ENCODE measurements at regions not wholly inside any gene's neighbourhood (a gene's known extent, or its start where the extent isn't known, plus 50 kb on each side); places are given as distances from the start of the nearest gene placed in this dataset.

GRCh38 chr6:90463359-90463758 is 123.5 kb downstream of the MAP3K7 start:
- peak; percentile 66 for DNase-seq

DNA sequence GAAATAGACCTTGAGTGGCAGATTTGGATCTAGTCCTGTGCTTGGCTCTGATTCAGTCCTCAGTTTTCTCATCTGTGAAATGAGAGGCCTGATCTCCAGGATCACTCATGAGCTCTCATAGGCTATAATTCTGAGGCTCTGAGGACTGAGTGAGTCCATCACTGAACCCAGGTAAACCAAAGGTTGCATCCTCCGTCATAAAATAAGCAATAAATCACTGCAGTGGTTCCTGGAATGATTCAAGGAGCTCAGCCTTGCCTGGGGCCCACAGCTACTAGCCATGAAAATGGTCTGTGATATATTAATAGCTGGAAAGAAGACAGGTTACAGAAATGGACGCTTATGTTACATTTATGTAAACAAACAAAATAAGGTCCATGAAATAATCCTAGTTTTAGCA is 124.8 kb downstream of the MAP3K7 start:
- DNase-seq = peak; percentile 12

DNA sequence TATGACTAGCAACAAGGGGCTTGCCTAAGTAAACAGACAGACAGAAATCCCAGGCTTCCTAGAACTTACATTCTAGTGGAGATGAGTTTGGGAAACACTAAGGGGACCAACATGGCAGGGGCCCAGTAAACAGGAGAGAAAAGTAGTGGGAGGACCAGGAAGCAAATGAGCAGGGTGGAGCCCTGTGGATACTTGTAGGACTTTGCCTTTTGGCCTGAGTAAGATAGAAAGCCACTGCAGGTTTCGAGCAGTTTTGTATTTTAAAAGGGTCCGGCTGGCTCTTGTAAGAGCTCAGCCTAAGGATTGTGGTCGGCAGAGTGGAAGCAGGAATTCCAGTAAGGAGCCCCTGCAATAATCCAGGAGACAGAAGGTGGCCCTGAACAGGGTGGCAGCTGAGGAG is 125.5 kb downstream of the MAP3K7 start:
- no peak for DNase-seq

- peak; percentile 86 for DNase-seq
Observed at GRCh38 chr6:90460051-90460450, 126.8 kb downstream of the MAP3K7 start.

DNA sequence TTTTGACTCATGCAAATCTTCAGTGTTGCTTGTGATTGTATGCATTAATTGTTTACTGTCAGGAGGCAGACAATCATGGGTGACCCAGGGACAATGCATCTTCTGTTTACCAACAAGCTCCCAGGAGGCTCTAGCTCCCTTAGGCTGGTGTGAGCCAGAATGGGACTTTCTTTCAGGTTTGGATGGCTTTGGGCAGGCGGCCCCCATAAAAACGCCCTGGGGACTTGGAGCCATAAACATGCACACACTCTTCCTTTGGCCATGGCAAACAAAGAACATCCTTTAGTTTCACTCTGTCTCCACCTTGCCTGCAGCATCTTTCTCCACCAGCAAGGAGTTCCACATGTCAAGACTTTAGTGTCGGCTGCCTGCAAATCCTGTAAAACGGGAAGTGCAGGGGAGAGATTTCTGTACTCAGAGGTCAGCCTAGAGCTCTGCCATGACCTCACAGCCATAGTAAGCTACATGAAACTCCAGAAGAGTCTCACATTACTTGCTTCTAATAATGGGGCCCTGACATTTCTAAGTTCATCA is 127.6 kb downstream of the MAP3K7 start:
- no peak for DNase-seq

DNA sequence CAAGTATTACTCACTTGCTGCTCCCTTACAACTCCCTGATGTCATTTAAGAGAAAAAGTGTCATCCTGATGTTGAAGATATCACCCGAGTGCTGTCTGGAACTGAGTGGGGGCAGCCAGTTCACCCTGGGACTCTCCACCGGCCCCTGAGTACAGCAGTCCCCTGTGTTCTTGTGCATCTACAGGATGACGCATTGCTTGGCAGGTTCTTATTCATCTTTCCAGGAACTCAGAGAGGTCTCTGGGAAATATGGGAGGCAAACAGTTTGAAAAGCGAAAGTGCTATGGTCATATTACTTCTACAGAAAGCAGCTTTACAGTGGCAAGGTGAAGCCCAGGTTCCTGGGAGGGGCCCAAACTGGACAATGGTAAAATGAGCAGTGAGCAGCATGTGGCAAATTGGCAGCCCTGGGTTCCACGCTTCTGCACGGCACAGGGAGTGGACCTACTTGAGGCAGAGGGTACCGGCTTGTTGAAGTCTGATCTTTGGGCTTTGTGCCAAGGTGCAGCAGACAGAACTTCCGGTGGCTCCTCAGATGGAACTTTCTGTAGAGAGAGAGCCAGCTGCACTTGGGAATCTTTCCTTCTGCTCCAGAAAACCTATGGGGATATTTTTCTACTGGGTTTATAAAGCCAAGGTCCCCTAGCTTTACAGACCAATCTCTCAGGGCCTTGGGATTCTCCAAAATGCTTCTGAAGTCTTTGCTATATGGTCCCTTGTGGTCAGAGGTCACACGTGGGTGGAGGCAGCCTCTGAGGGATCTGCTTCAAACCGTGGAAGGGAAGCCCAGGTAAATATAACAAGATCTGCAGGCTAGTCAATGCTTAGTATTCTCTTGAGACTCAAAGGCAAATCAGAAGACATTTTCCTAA is 128.3 kb downstream of the MAP3K7 start:
- peak; percentile 84 for DNase-seq

GRCh38 chr6:90457867-90458259 is 129.0 kb downstream of the MAP3K7 start:
- no peak for DNase-seq

DNA sequence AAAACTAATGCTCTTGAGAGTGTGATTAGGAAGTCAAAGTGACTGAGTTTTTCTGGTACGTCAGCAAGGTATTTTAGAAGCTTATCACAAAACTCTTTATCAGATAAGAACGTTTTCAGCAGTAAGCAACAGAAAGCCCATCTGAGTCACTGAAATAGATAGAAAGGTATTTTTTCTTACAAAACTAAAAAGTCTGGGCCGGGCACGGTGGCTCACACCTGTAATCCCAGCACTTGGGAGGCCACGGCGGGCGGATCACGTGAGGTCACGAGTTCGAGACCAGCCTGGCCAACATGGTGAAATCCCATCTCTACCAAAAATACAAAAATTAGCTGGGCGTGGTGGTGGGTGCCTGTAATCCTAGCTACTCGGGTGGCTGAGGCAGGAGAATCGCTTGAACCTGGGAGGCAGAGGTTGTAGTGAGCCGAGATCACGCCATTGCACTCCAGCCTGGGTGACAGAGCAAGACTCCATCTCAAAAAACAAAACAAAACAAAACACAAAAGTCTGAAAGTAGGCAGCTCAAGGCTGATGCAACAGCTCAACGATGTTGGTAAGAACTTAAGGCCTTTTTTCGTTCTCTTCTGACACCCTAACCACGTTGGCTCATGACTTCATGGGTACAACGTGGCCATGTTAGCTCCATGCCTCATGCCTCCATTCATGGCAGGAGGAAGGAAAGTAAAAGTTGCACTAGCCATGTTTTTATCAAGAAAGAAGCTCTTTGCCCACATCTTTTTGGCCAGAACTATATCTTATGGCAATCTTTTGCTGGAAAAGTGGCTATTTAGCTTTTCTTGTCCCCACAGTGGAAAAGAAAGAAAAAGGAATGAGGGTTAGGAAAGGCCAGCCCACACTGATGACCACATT is 129.6 kb downstream of the MAP3K7 start:
- peak; percentile 75 for DNase-seq

DNA sequence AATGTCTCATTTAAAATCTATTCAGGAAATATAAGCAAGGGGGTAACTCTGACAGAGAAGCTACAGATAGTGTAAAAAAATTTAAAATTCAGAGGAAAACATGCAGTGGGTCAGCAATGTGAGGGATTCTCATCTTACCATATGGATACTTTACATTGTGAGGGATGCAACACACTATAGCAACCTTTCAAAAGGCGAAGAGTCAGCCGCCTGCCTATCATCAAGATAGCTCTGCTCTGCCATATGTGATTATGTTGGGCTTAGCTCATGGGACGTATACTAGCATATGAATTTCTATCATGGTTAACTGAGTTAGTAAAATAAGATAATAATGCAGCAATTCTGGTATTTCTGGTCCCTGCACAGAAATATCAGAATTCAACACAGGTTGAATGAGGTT is 130.9 kb downstream of the MAP3K7 start:
- DNase-seq = no peak

DNA sequence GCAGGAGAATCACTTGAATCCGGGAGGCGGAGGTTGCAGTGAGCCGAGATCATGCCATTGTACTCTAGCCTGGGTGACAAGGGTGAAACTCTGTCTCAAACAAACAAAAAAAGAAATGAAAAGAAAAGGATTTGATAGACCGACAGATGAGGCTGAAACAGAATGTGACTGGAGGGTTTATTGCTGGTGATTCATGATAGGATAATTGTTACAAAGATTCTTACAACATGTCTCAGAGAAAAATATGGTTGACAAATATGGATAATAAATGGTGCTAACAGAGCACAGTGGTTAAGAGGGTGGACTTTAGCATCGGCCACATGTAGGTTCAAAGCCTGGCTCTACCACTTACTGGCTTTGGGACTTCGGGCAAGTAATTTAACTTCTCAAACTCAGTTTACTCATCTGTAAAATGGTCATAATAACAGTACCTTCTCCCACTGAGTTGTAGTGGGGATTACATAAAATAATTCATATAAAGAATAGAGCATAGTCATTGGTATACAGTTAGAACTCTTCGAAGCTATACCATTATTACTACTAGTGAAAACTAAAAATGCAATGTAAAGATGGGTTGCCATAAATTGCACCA is 131.9 kb downstream of the MAP3K7 start:
- DNase-seq = no peak

GRCh38 chr6:90450268-90450953 is 136.5 kb downstream of the MAP3K7 start:
- no peak for DNase-seq

- DNase-seq = no peak
Observed at GRCh38 chr6:90449311-90449710, 137.6 kb downstream of the MAP3K7 start.

- DNase-seq = no peak
Observed at GRCh38 chr6:90448836-90449235, 138.0 kb downstream of the MAP3K7 start.

- DNase-seq = no peak
Observed at GRCh38 chr6:90446164-90446563, 140.7 kb downstream of the MAP3K7 start.

GRCh38 chr6:90445533-90446108 is 141.3 kb downstream of the MAP3K7 start:
- no peak for DNase-seq

GRCh38 chr6:90444160-90444714 is 142.6 kb downstream of the MAP3K7 start:
- no peak for DNase-seq

- no peak for DNase-seq
Observed at GRCh38 chr6:90442366-90442765, 144.5 kb downstream of the MAP3K7 start.

DNA sequence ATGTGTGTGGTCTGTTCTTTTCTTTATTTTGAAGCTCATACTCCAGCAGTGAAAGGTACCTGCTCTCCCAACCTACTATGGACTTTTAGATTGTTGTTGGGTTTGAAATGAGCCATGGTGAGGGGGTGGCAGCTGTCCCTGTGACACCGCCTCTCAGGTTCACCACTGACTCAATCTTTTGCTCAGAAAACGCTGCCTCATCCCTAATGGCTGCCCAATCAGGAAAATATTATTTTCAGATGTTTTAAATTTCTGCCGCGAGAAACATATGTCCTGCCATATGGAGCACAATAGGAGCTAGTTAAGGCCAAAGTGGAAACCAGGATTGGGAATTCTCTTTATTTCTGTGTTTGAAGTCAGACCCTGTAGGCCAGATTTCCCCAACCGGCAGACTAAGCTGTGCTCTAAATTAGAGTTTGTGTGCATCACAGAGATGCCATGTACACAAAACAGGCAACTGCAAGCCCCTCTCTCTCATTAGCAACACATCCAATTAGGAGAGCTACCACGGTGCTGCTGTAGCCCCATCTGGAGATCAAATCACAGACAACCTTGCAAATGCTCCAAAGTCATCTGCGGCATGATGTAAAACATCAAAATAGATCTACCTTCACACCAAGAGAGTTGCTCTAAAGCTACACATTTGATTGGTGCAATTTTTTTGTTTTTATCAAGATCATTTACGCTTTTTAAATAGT is 144.1 kb upstream of the BACH2 start:
- no peak for DNase-seq

GRCh38 chr6:90439586-90439985 is 142.9 kb upstream of the BACH2 start:
- DNase-seq = no peak

GRCh38 chr6:90436403-90436802 is 139.8 kb upstream of the BACH2 start:
- DNase-seq = no peak

- DNase-seq = no peak
Observed at GRCh38 chr6:90435207-90435899, 138.7 kb upstream of the BACH2 start.
